ENCODE measurements at regions not wholly inside any gene's neighbourhood (a gene's known extent, or its start where the extent isn't known, plus 50 kb on each side); places are given as distances from the start of the nearest gene placed in this dataset.

- no peak for DNase-seq (ENCODE audit: low read depth)
Measured at GRCh38 chr15:26477044-26477443, 295.8 kb downstream of the GABRB3 start.

DNA sequence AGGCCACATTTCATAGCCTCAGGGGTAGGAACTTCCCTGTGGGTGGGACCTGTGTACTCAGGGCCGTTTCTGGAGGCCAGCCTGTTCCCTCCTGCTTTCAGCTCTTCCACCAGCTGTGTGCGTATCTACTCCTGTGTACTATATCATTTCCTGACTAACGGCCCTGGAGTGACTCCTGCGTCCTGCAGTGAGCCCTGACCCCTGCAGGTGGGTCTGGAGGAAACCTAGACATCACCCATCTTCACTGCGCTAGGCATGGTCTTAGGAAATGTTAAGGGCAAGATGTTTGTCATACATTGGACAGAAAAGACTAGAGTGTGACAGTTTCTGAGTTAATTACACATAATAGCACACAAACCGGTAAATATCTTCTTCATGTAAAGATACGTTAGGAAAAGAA is 297.3 kb downstream of the GABRB3 start:
- DNase-seq (ENCODE audit: low read depth) = no peak

DNA sequence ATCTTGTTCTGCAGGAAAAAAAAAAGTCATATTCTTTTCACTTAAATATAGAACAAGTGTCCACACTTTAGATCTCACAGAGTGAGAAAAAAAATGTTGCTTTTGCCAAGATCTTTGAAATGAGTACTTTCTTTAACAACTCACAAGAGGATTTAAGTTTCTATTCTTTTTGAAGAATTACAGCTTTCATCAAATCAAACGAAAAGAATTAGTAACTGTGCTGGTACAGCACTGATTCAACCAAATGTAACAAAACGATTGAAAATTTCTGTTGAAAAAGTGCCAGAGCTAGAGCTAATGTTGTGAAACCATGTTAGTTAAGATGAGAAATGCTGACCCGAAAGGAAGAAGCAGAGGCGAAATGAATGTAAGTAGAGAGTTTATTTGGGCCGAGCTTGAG is 300.2 kb downstream of the GABRB3 start:
- no peak for DNase-seq (ENCODE audit: low read depth)

DNA sequence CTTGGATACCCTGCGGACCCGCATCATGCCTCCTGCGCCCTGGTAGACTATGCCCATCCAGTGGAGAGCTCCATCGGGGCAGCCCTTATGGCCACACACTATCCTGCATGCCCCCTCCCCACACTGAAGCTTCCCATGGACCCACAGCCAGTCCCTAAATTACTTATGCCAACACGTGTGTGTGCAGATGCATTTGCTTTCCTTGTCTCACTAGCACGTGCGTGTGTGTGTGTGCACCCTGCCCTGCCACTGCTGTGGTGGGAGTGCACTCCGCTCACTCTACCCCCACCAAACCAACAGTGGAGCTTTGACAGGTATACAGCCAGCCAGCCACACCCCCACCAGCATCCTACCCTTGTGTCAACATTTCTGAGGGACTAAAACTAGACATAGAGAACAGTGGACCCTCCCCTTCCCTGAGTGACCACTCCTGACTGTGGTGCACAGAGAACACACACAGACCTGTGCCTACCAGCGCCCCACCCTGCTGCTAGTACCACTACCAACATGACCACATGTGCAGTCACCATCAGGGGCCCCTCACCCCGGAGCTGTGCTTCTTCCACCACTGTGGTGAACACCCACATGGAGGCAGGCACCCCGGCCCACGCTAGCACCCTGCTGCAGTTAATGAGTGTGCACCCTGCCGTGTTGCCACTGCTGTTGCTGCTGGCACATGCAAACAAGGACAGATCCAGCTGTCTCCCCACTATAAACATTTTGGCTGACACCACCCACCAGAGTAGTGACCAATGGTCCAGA is 310.8 kb downstream of the GABRB3 start:
- no peak for DNase-seq (ENCODE audit: low read depth)

DNA sequence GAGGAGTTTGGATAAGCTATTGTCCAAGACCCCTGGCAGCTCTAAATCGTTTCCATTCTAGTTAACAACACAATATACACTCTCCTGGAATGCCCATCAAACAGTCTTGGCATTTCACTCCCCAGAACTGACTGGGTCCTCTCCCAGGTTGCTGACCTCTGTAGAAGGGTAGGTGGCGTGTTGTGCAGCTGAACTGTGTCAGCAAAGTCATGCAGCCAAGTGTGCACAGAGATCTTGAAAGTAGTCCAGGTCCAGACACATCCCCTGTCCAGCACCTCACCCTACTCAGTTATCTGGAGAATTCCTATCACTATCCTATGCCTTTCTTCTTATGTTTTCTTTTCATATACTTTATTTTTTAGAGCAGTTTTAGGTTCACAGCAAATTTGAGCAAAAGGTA is 312.7 kb downstream of the GABRB3 start:
- no peak for DNase-seq (ENCODE audit: low read depth)

GRCh38 chr15:26455828-26456227 is 317.0 kb downstream of the GABRB3 start:
- DNase-seq (ENCODE audit: low read depth) = no peak

GRCh38 chr15:26453914-26454313 is 319.0 kb downstream of the GABRB3 start:
- no peak for DNase-seq (ENCODE audit: low read depth)

- no peak for DNase-seq (ENCODE audit: low read depth)
Measured at GRCh38 chr15:26451995-26452394, 320.9 kb downstream of the GABRB3 start.

GRCh38 chr15:26449291-26449690 is 323.6 kb downstream of the GABRB3 start:
- DNase-seq (ENCODE audit: low read depth) = no peak

DNA sequence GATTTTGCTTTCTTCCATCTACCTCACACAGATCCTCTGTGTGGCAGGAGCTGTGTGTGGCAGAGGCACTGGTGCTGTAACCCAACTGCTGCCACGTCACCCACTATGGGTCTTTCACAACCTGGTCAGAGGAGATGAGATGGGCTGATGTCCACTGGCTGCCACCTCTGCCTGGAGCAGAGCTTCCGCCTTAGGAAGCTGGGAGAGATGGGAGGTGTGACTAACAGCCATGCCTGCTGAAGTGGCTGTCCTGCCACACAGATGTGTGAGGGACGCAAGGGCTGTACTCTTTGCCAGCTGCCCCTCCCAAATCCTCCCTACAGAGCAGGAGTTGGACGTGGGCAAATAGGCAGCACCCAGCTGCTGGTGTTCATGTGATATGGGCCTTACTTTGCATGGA is 329.5 kb downstream of the GABRB3 start:
- no peak for DNase-seq (ENCODE audit: low read depth)

DNA sequence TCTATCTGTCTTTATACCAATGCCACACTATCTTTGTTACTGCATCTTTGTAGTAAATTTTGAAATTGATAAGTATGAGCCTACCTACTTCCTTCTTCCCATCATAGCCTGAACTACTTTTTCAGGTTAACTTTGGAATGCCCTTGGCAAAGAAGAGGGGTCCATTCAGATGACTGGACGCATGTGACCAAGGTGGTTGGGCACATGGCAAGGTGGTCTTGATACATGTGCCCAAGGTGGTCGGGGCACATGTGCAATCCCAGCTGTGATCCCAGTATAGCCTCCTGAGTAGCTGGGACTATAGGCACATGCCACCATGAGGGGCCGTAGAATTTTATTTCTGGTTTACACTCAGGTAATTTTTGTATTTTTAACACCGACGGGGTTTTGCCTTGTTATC is 330.2 kb downstream of the GABRB3 start:
- no peak for DNase-seq (ENCODE audit: low read depth)

- no peak for DNase-seq (ENCODE audit: low read depth)
Measured at GRCh38 chr15:26439681-26440080, 333.2 kb downstream of the GABRB3 start.

- no peak for DNase-seq (ENCODE audit: low read depth)
Measured at GRCh38 chr15:26438718-26439117, 334.1 kb downstream of the GABRB3 start.

- DNase-seq (ENCODE audit: low read depth) = no peak
Measured at GRCh38 chr15:26438316-26438715, 334.6 kb downstream of the GABRB3 start.

GRCh38 chr15:26433818-26434217 is 339.0 kb downstream of the GABRB3 start:
- DNase-seq (ENCODE audit: low read depth) = no peak

DNA sequence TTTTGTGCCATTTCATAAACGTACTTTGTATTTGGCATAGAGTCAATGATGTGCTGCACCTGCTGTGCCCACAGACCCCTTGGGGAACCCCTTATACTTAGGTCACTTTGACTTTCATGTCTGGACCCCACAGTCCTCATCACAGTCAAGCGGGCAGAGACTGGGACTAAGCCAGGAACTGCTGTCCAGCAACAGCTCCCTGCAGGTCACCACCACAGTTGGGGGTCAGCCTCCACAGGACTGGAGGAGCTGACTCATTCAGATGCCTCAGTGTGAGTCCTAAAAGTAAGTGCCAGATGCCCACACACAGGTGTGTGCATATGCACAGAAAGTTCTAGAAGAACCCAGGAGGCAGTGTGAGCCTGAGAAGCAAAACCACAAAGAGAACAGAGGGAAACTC is 339.8 kb downstream of the GABRB3 start:
- DNase-seq (ENCODE audit: low read depth) = no peak

DNA sequence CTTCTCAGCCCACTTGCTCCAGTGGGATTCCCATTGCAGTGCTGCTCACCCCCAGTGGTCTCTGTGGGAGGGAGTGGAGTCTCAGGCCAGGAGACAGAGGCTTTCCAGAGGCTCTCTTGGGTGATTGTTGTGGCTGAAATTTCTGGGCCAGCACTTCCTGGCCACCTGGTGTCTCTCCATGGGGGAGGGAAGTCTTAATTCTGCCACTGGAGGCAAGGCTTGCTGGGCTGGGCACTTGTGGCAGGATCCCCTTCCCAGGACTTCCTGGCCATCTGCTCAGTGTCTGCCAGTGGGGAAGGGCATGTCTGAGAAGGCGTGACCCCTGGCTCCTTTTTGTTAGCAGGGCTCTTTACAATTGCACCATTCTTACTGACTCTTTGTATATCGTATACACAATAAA is 351.8 kb downstream of the GABRB3 start:
- no peak for DNase-seq (ENCODE audit: low read depth)

DNA sequence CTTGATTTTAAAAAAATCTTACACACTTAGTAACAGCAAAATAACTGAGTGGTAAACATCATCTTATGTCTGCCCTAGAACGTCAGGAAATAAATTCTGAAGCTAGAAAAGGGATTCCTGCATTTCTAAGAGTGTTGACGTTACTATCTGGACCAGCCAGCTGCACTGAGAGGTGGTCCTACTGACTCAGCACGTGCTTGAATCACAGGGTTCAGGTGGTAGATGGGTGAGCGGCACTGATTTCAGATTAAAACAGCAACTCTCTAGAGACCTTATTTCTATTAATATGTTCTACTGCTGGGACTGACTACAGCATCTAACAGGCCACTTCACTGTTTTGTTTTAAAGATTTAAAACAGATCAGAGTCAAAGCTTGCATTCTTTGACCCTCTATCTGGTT is 377.2 kb downstream of the GABRB3 start:
- DNase-seq (ENCODE audit: low read depth) = no peak

GRCh38 chr15:26394801-26395200 is 378.1 kb downstream of the GABRB3 start:
- DNase-seq (ENCODE audit: low read depth) = no peak

- no peak for DNase-seq (ENCODE audit: low read depth)
Measured at GRCh38 chr15:26392956-26393355, 379.9 kb downstream of the GABRB3 start.

GRCh38 chr15:26391567-26392194 is 381.2 kb downstream of the GABRB3 start:
- DNase-seq (ENCODE audit: low read depth) = no peak

GRCh38 chr15:26382444-26383072 is 390.3 kb downstream of the GABRB3 start:
- DNase-seq (ENCODE audit: low read depth) = no peak

- DNase-seq (ENCODE audit: low read depth) = no peak
Measured at GRCh38 chr15:26378304-26378703, 394.6 kb downstream of the GABRB3 start.

Data from forelimb muscle (tissue), 1 donor.